Suprapubic skin (tissue), 4 donors: ENCODE measurements at regions not wholly inside any gene's neighbourhood (a gene's known extent, or its start where the extent isn't known, plus 50 kb on each side); places are given as distances from the start of the nearest gene placed in this dataset.

Experiments
- DNase-seq, 2 donors: peaks; one replicate each; pipeline ENCODE4 v3.0.0-alpha.2; 2019; ENCODE audit warnings: low spot score in 2 of 2
- H3K27ac ChIP-seq: fragments of 200-600 bp; sonication (generic); one replicate; pipeline ENCODE4 v1.5.1; 2019
- H3K27me3 ChIP-seq: fragments of 200-600 bp; sonication (generic); one replicate; pipeline ENCODE4 v1.5.1; 2019
- H3K36me3 ChIP-seq: fragments of 200-600 bp; sonication (generic); one replicate; pipeline ENCODE4 v1.5.1; 2019
- H3K4me1 ChIP-seq: fragments of 200-600 bp; sonication (generic); one replicate; pipeline ENCODE4 v1.5.1; 2019
- H3K4me3 ChIP-seq: fragments of 200-600 bp; sonication (generic); one replicate; pipeline ENCODE4 v1.5.1; 2019; ENCODE audit warnings: mild to moderate bottlenecking
- H3K9me3 ChIP-seq: fragments of 200-600 bp; sonication (generic); one replicate; pipeline ENCODE4 v1.5.1; 2019
- EP300 ChIP-seq: sonication (generic); formaldehyde crosslinking; IDR thresholded peaks from one replicate; pipeline ENCODE4 v1.6.1; 2017; ENCODE audit warnings: antibody characterized with exemption
- POLR2A ChIP-seq, 2 donors: fragments of 450-650 bp; IDR thresholded peaks; one replicate each; pipeline ENCODE4 v1.6.1; 2017; ENCODE audit warnings: antibody characterized with exemption in 2 of 2, mild to moderate bottlenecking in 2 of 2, moderate library complexity in 2 of 2
- POLR2AphosphoS5 ChIP-seq, 3 donors: sonication (generic); formaldehyde crosslinking; IDR thresholded peaks; one replicate each; pipeline ENCODE4 v1.6.1; 2017; ENCODE audit warnings: antibody characterized with exemption in 3 of 3
- WGBS: methylation state at CpG from one replicate; pipeline ENCODE4 v1.1.5; 2018; 5-methylcytosine and 5-hydroxymethylcytosine counted together
- TF ChIP-seq, protein P1 (sequence below), 2 donors: fragments of 200-600 bp in 1 of 2; fragments of 450-650 bp in 1 of 2; sonication (generic) in 1 of 2; IDR thresholded peaks; one replicate each; pipeline ENCODE4 v1.5.1; 2016 to 2019; ENCODE audit warnings: antibody characterized with exemption in 2 of 2, mild to moderate bottlenecking in 1 of 2, moderate library complexity in 1 of 2

DNA sequence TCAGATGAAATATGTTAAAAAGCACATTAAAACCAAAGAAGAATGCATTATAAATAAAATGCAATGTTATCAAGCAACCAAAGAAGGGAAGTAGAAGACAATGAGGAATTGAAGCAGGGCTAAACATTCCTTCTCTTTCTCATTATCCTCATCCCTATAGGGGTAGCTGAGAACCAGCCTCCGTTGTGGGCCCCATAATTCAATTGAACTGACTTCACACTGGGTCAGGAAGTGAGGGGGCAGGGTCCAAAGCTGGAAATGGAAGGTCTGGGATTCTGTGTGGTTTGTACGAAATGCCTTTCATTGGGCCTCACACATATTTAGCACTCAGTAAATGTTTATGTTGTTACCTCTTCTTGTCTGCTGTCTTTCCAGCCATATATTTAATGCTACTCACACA, 220.4 kb upstream of the CD180 start:
- TF ChIP-seq POLR2AphosphoS5 (IDR thresholded peaks at IDR 0.05) (no peak), EP300 (no peak), POLR2A (IDR thresholded peaks at IDR 0.05) (no peak)
- TF ChIP-seq, protein P1, sequence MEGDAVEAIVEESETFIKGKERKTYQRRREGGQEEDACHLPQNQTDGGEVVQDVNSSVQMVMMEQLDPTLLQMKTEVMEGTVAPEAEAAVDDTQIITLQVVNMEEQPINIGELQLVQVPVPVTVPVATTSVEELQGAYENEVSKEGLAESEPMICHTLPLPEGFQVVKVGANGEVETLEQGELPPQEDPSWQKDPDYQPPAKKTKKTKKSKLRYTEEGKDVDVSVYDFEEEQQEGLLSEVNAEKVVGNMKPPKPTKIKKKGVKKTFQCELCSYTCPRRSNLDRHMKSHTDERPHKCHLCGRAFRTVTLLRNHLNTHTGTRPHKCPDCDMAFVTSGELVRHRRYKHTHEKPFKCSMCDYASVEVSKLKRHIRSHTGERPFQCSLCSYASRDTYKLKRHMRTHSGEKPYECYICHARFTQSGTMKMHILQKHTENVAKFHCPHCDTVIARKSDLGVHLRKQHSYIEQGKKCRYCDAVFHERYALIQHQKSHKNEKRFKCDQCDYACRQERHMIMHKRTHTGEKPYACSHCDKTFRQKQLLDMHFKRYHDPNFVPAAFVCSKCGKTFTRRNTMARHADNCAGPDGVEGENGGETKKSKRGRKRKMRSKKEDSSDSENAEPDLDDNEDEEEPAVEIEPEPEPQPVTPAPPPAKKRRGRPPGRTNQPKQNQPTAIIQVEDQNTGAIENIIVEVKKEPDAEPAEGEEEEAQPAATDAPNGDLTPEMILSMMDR (IDR thresholded peaks at IDR 0.05) = no peak
- Histone ChIP-seq H3K4me3 (no peak overlapping the region), H3K36me3 (no peaks in the 10 kb centered on the region), H3K4me1 (no peaks in the 10 kb centered on the region), H3K27me3 (no peaks in the 10 kb centered on the region), H3K9me3 (no peaks in the 10 kb centered on the region), H3K27ac (no peak overlapping the region)
- no peak for DNase-seq
- WGBS = 93% methylated on average over 2 of the region's 2 CpGs

DNA sequence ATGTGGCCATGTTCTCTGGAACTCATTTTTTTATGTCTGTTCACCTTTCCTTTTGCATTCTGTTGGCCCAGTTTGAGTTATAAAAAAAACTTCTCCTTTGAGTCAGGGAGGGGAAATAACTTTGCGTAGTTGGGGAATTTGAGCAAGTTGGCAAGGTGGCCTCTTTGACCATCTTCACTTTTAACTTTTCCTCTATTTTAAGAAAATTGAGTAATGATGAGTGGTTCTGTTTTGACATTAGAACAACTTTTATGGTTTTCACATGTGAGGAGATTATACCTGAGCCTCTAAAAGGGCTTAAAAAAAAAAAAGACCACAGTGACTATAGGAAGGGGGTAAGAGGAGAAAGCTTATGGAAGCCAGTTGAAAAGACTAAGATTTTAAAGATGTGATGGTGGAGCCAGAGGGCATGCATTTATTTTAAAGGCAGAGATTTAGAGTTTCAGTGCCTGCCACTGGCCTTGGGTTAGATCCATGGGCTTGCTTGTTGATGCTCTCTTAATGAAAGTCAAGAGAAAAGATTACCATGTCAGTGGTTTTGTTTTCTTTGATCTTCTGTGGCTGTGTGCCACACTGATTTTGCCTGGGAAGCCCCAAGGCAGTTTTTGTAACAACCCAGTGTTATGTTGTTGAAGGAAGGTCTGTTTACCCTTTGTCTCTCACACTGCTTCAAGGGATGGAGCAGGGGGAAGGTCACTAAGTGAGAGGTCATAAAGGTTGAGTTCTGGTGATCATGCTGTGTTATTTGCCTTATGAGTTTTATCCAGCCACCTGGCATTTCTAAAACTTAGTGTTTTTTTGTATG, 219.7 kb upstream of the CD180 start:
- Histone ChIP-seq H3K4me1 (no peaks in the 10 kb centered on the region), H3K4me3 (no peak overlapping the region), H3K9me3 (no peaks in the 10 kb centered on the region), H3K36me3 (no peaks in the 10 kb centered on the region), H3K27ac (no peak overlapping the region), H3K27me3 (no peaks in the 10 kb centered on the region)
- TF ChIP-seq, protein P1 (IDR thresholded peaks at IDR 0.05) = no peak
- TF ChIP-seq POLR2A (IDR thresholded peaks at IDR 0.05) (no peak), POLR2AphosphoS5 (IDR thresholded peaks at IDR 0.05) (no peak), EP300 (no peak)
- 80% methylated on average over 1 of the region's 1 CpG for WGBS
- no peak for DNase-seq

DNA sequence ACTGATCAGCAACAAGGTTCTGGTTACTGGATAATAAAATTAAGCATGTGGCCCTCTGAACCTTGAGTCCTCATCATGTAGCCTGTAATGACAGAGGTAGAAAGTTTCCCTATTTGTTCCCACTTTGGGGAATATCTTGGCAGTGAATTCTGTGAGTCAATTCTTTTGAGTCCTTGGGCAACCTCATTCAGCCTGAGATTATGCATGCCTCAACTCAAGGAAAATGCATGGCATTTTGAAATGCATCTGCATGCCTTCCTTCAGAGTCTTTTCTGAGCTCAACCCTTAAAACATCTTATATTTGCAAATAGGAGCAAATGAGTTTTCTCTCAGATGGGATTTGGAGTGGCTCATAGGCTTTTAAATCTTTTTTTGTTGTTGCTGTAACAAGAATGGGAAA, 218.1 kb upstream of the CD180 start:
- Histone ChIP-seq H3K27me3 (no peaks in the 10 kb centered on the region), H3K4me1 (no peaks in the 10 kb centered on the region), H3K36me3 (no peaks in the 10 kb centered on the region), H3K27ac (no peak overlapping the region), H3K4me3 (no peak overlapping the region), H3K9me3 (no peaks in the 10 kb centered on the region)
- DNase-seq = no peak
- TF ChIP-seq POLR2AphosphoS5 (IDR thresholded peaks at IDR 0.05) (no peak), EP300 (no peak), POLR2A (IDR thresholded peaks at IDR 0.05) (no peak)

DNA sequence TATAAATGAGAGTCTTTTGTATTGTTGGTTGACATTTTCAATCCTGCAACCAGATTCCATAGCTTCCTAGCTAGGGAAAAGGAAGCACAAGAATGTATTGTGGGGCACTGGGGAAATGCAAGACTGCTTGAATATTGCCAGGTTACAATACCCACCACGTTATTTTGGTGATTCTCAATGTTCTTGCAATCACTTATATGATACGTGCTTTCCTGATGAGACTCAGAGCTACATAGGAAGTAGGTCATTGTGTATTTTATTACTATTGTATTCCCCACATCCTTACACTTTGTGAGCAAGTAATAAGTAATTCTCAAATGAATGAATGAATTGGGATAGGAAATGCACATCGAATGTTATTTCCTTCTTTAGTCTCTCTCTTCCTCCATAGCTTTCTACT, 217.1 kb upstream of the CD180 start:
- H3K4me1 ChIP-seq = no peaks in the 10 kb centered on the region
- no peak overlapping the region for H3K27ac ChIP-seq
- no peaks in the 10 kb centered on the region for H3K27me3 ChIP-seq
- 92% methylated on average over 3 of the region's 3 CpGs for WGBS
- DNase-seq = no peak
- no peaks in the 10 kb centered on the region for H3K9me3 ChIP-seq
- H3K4me3 ChIP-seq = no peak overlapping the region
- H3K36me3 ChIP-seq = no peaks in the 10 kb centered on the region
- TF ChIP-seq EP300 (no peak), POLR2A (IDR thresholded peaks at IDR 0.05) (no peak), POLR2AphosphoS5 (IDR thresholded peaks at IDR 0.05) (no peak)
- TF ChIP-seq, protein P1 (IDR thresholded peaks at IDR 0.05) = no peak

DNA sequence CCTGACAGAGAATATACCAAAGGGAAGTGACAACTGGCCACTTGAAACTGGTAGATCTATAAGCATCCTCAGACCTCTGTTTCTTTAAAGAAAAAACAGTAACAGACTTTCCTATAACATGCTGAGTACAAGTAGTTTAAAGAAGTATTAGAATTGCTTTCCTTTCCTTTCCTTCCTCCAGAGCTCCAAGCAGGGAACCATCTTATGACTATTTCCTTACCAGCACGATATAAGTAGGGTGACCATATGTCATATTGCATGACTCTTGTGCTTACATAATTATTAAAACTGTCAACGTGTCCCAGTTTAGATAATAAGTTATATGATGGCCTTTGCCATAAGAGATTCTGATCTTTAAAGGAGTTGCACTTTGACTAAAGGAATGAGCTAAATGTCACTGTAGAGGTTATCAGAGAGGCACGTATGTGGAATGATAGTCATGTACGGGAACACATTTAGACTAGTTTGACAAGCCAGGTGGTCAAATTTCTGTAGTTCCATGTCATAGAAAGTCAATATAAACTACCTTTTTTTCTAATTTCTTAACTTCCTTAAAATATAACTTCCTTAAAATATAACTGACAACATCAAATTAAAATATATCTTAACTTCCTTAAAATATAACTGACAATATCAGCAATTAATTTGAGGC, 212.7 kb upstream of the CD180 start:
- Histone ChIP-seq H3K9me3 (no peaks in the 10 kb centered on the region), H3K27me3 (no peaks in the 10 kb centered on the region), H3K27ac (no peak overlapping the region), H3K4me1 (no peaks in the 10 kb centered on the region), H3K36me3 (no peaks in the 10 kb centered on the region), H3K4me3 (no peak overlapping the region)
- WGBS = 78% methylated on average over 4 of the region's 4 CpGs
- no peak for DNase-seq
- no peak for TF ChIP-seq EP300
- no peak for TF ChIP-seq POLR2A (IDR thresholded peaks at IDR 0.05)

DNA sequence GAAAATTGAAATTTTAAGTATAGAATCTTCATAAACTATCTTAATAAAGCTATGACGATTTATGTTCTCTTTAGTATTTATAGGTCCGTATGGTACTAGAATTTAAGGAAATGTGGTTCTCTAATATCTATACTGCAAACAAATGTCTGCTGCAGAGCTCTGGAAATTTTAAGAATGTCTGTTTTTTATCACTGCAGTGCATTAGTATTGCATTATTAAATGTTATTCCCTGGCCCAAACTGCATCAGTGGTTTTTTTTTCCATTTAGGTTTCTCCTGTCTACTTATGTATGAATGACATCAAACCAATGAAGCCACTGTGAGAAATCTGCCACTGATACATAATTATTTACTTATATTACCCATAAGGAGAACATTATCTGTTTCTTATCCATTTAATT, 211.4 kb upstream of the CD180 start:
- no peaks in the 10 kb centered on the region for H3K36me3 ChIP-seq
- TF ChIP-seq POLR2A (IDR thresholded peaks at IDR 0.05) (no peak), POLR2AphosphoS5 (IDR thresholded peaks at IDR 0.05) (no peak), EP300 (no peak)
- TF ChIP-seq, protein P1 (IDR thresholded peaks at IDR 0.05) = no peak
- H3K4me1 ChIP-seq = no peaks in the 10 kb centered on the region
- no peaks in the 10 kb centered on the region for H3K27me3 ChIP-seq
- no peak overlapping the region for H3K4me3 ChIP-seq
- H3K9me3 ChIP-seq = no peaks in the 10 kb centered on the region
- H3K27ac ChIP-seq = no peak overlapping the region
- DNase-seq = no peak
- 65% methylated on average over 2 of the region's 2 CpGs for WGBS
